ENCODE measurements at regions not wholly inside any gene's neighbourhood (a gene's known extent, or its start where the extent isn't known, plus 50 kb on each side); places are given as distances from the start of the nearest gene placed in this dataset.

- TF ChIP-seq, protein P1, sequence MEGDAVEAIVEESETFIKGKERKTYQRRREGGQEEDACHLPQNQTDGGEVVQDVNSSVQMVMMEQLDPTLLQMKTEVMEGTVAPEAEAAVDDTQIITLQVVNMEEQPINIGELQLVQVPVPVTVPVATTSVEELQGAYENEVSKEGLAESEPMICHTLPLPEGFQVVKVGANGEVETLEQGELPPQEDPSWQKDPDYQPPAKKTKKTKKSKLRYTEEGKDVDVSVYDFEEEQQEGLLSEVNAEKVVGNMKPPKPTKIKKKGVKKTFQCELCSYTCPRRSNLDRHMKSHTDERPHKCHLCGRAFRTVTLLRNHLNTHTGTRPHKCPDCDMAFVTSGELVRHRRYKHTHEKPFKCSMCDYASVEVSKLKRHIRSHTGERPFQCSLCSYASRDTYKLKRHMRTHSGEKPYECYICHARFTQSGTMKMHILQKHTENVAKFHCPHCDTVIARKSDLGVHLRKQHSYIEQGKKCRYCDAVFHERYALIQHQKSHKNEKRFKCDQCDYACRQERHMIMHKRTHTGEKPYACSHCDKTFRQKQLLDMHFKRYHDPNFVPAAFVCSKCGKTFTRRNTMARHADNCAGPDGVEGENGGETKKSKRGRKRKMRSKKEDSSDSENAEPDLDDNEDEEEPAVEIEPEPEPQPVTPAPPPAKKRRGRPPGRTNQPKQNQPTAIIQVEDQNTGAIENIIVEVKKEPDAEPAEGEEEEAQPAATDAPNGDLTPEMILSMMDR (conservative IDR thresholded peaks at IDR 0.05; ENCODE audit: low read depth, low read length) = no peak
- TF ChIP-seq EZH2 (IDR thresholded peaks at IDR 0.05; ENCODE audit: low read length, unreplicated experiment) (no peak), EZH2phosphoT487 (IDR thresholded peaks at IDR 0.05; ENCODE audit: borderline replicate concordance, low read length) (no peak)
Measured at GRCh38 chr6:146974351-146974750, 229.9 kb upstream of the STXBP5 start.

Data from PC-3 (cell line).